CD1c-positive myeloid dendritic cell (primary cell): ENCODE measurements at regions not wholly inside any gene's neighbourhood (a gene's known extent, or its start where the extent isn't known, plus 50 kb on each side); places are given as distances from the start of the nearest gene placed in this dataset.
"Not testable (repeated sequence)": the region's sequence is repeated elsewhere in the genome, so short reads cannot be mapped to it uniquely, and the experiment has no call there.

Experiments used
- DNase-seq: peaks from one replicate; pipeline ENCODE4 v3.0.0-alpha.2; 2016; ENCODE audit errors: extremely low spot score

GRCh38 chr13:86572115-86572514 lies 772.9 kb upstream of the SLITRK6 start:
- no peak for DNase-seq

GRCh38 chr13:86579662-86580061 lies 780.4 kb upstream of the SLITRK6 start:
- DNase-seq: no peak

DNA sequence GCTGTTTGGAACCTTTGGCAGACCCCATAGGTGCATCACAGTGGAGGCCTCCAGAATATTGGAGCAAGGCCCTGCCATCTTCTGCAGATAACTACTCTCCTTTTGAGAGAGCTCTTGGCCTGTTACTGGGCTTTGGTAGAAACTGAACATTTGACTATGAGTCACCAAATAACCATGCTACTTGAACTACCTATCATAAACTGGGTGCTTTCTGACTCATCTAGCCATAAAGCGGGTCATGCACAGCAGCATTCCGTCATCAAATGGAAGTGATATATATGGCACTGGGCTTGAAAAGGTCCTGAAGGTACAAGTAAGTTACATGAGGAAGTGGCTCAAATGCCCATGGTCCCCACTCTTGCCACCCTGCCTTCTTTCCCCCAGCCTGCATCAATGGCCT lies 782.5 kb upstream of the SLITRK6 start:
- DNase-seq: no peak

GRCh38 chr13:86584301-86584700 lies 785.1 kb upstream of the SLITRK6 start:
- no peak for DNase-seq

GRCh38 chr13:86585835-86586234 lies 786.6 kb upstream of the SLITRK6 start:
- DNase-seq: no peak

DNA sequence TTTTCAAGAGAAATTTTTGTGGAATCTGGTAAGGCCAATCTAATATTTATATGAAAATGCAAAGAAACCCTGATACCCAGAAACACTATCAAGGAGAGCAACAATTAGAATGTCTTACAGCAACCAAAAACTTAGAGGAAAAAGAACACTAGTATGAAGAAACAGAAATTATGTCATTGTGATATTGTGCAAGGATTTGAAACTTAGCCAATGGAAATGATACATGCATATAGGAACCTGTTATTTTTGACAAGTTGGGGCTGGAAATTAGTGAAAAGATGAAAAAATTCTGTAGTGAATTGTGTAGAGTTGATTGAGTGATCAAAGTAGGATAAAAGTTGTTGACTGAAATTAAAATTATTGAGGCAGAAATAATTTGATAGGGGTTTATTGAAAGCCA lies 792.6 kb upstream of the SLITRK6 start:
- no peak for DNase-seq

- no peak for DNase-seq
These were observed 802.1 kb upstream of the SLITRK6 start for GRCh38 chr13:86601351-86601750.

DNA sequence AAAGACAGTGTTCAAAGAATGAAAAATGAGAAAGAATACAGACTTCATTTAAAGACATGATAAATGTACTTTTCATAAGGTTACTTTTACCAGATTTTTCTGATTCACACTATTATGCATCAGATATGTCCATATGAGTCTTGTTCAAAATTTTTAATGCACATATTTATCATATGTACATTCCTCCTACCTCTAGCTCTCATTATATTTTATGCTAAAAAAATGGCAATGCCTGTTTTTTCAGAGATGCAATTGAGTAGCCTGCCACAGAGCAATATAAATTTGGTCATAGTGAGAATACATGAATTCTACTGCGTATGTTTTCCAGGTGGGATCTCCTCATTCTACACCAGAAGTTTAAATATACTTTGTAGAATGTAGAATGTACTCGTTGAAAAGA lies 807.0 kb upstream of the SLITRK6 start:
- no peak for DNase-seq

GRCh38 chr13:86608701-86609100 lies 809.5 kb upstream of the SLITRK6 start:
- no peak for DNase-seq

GRCh38 chr13:86633346-86633745 lies 834.1 kb upstream of the SLITRK6 start:
- no peak for DNase-seq

- DNase-seq: not testable (repeated sequence)
These were observed 852.0 kb upstream of the SLITRK6 start for GRCh38 chr13:86651171-86651570.

DNA sequence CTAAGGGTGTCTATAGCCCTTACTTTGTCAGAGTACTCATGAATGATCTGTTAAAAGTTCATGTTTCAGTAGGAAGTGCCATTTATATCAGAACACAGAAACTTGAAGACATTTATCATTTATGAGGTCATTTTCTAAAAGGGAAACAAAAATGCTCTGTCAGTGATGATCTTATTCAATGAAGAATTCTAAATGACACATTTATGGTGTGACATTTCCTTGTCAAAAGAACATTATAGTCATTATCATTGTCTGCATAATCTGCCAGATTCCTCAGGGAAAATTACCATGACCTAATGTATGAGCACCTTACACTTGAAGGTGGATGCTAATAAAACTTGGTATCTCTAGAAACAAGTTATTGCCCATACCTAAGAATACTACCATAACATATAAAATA lies 853.8 kb upstream of the SLITRK6 start:
- DNase-seq: no peak

GRCh38 chr13:86655561-86655960 lies 856.3 kb upstream of the SLITRK6 start:
- DNase-seq: no peak

DNA sequence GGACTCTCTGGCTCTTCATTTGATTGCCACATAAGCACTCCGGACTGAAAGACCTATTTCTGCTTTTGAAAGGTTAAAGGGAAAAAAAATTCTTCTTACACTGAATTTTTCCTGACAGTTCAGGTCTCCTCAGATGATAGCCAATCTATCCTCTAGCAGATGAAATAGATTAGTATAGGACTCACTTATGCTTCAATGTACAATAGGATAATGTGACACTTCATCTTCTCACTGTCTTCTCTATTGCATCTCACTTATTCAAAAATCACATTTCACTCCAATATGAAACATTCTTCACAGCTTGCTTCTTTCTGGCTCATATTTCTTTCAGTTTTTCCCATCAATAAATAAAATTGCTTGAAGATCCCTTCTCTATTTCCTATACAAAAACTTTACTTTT lies 860.9 kb upstream of the SLITRK6 start:
- DNase-seq: no peak

DNA sequence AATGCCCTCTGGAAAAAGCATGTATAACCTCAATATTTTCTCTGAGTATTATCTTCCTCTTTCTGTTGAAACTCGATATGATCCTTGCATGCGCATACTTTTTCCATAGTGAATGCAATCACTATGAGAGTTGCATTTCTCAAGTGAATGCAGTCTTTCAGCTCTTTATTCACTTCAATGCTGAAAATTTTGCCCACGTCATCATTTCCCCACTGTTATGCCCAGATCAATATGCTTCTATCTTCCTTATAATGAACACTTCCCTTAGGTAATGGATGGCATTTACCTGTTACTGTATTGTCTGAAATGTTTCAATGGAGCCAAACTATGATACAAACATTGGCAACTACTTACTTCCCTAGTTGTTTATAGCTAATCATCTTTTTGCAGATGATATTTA lies 866.6 kb upstream of the SLITRK6 start:
- DNase-seq: no peak

- no peak for DNase-seq
These were observed 874.8 kb upstream of the SLITRK6 start for GRCh38 chr13:86673931-86674431.

GRCh38 chr13:86681223-86681622 lies 882.0 kb upstream of the SLITRK6 start:
- DNase-seq: no peak

DNA sequence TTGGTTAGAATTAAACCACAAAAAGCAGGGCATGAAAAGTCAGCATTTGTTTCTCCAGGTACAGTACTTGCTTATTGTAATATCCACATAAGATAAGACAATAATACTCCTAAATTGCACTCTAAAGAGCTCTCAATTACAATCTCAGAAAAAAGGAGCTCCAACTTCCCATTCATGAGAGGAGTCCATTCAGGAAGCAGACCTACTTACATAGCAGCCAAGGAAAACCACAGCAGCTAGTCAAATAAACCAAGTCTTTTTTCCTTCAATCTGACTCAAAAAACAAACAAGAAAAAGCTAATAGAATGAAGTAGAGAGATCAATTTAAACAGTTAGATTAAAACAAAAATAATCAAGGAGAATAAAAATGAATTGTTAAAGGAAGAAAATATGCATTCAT lies 885.2 kb upstream of the SLITRK6 start:
- DNase-seq: no peak

- DNase-seq: no peak
These were observed 890.7 kb upstream of the SLITRK6 start for GRCh38 chr13:86689911-86690310.

DNA sequence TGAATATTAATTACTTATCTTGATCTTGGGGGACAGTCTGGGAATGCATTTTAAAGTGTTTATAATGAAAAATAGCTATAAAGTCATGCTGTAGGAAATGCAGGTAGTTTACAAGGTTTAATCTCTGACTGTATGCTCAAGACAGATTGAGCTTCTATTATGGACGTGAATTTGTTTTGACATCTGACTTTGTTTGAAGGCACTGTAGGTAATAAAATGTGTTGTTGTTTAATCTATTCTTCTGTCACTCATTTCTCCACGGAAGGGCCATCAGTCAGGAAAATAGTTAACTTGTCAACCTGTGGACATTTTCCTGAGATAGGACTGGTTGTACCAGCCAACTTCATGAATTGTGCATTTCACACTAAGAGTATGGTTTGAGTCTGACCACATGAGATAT lies 893.1 kb upstream of the SLITRK6 start:
- no peak for DNase-seq

DNA sequence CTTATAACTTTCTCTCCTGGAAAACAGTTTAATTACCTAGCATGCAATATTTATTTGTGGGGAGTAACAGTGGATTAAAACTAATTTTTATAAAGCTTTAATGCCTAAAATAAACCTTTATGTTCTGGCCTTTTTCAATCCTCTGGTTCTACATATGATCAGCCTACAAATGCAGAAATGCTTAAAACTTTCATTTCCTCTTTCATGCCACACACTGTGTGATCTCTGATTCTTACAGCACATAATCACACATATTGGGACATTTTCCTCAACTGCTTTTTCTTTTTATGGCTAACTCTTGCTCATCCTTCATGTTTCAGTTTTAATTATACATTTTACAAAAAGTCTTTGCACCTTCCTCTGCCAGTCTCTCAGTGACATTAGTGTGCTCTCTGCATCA lies 910.8 kb upstream of the SLITRK6 start:
- no peak for DNase-seq

DNA sequence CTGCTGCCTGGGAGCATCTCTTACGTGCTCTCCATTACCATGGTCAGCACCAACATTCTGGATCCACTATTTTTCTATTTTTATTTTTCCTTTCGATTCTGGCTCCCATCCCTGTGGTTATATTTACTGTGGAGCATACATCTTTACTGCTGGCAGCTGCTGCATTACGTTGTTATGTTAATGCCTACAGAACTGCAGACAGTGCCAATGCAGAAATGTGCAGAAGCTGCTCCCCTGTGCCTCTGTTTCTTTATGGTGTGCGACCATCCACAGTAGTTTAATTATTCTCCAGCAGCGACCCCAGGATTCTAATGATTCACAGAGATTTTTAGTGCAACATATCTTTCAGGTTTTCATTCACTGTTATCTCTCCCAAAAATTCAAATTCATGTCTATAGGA lies 911.7 kb upstream of the SLITRK6 start:
- DNase-seq: no peak

DNA sequence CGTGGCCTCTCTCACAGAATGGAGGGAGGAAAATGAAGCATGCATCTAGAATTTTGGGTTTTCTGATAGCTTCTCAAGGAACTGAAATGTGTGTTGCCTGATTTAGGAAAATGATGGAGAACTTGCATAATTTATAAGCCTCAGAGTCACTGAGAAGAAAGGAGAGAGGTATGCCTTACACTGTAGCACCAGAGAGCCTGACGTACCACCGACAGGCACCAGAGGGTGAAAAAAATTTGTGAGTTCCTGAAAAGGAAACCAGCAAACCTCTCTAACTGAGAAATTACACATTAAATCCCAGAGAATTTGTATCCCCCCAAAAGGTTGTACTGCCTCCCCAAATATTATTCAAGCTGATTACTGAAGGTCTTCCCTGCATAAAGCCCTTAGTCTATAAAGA lies 915.3 kb upstream of the SLITRK6 start:
- DNase-seq: no peak

DNA sequence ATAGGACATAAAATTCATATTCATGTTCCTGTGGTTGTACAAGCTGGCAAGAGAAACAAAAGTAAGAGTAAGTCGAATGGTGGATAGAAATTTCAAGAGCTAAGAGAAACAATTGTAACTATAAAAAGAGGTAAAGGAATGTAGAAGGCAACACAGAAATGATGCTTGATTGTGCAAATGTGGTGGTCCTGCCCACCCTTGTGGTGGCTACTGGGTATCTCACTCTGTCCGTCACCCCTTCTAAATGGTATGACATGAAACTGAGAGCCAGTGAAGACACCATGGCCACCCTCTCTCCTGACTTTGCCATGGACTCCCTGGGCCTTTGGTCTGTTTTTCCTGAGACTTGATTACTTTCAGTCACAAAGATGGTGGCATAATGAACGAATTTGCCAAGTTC lies 925.9 kb upstream of the SLITRK6 start:
- no peak for DNase-seq

DNA sequence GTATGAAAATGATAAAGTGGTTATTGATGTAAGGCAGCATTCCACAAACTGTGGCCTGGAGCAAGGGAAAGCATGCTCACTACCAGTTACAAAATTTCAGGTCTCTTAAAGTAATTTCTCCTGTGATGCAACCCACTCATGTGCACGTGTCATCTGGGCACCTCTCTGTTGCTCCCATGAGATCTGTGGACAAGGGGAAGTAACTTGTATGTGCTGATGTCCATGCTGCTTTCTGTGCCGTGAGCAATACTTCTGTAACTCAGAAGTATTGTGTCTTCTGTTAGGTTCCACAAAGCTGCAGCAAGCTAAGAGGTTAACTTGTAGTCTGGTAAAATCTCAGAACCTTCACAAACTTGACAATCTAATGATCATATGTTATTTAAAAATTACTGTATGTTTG lies 930.0 kb upstream of the SLITRK6 start:
- DNase-seq: no peak
